Fibroblast of pulmonary artery (primary cell): ENCODE measurements at regions not wholly inside any gene's neighbourhood (a gene's known extent, or its start where the extent isn't known, plus 50 kb on each side); places are given as distances from the start of the nearest gene placed in this dataset.

Experiments
- DNase-seq: peaks from one replicate; pipeline ENCODE4 v3.0.0-alpha.2; 2010; ENCODE audit warnings: low read depth
- H3K4me3 ChIP-seq: replicated peaks from 2 replicates; pipeline ENCODE4 v1.5.1; 2011; ENCODE audit warnings: low read depth, mild to moderate bottlenecking, control low read depth, low read length, moderate library complexity
- CTCF ChIP-seq: IDR thresholded peaks from 2 replicates; pipeline ENCODE4 v1.5.1; 2011; ENCODE audit warnings: mild to moderate bottlenecking, control low read depth, low read length, inconsistent platforms; ENCODE audit errors: missing control alignments

- no peak for DNase-seq
- no peak for TF ChIP-seq CTCF
- no peak overlapping the region for H3K4me3 ChIP-seq
Measured at GRCh38 chrX:94089149-94089548, 415.1 kb downstream of the FAM133A start.

- DNase-seq, result no peak
- TF ChIP-seq CTCF, result no peak
- H3K4me3 ChIP-seq, result no peak overlapping the region
Measured at GRCh38 chrX:94097868-94098267, 423.9 kb downstream of the FAM133A start.

- H3K4me3 ChIP-seq, result no peak overlapping the region
- TF ChIP-seq CTCF, result no peak
- DNase-seq, result no peak
Measured at GRCh38 chrX:94107981-94108380, 434.0 kb downstream of the FAM133A start.

- no peak for DNase-seq
- TF ChIP-seq CTCF, result no peak
- no peak overlapping the region for H3K4me3 ChIP-seq
Measured at GRCh38 chrX:94114362-94114761, 440.4 kb downstream of the FAM133A start.

- H3K4me3 ChIP-seq, result no peak overlapping the region
- no peak for TF ChIP-seq CTCF
- DNase-seq, result no peak
Measured at GRCh38 chrX:94121799-94122198, 447.8 kb downstream of the FAM133A start.

- no peak for TF ChIP-seq CTCF
- DNase-seq, result no peak
- no peak overlapping the region for H3K4me3 ChIP-seq
Measured at GRCh38 chrX:94123062-94123461, 449.1 kb downstream of the FAM133A start.

- no peak for TF ChIP-seq CTCF
- no peak for DNase-seq
- no peak overlapping the region for H3K4me3 ChIP-seq
Measured at GRCh38 chrX:94162971-94163370, 489.0 kb downstream of the FAM133A start.
